GOT3 (cell line): ENCODE measurements at regions not wholly inside any gene's neighbourhood (a gene's known extent, or its start where the extent isn't known, plus 50 kb on each side); places are given as distances from the start of the nearest gene placed in this dataset.

Source experiments
- DNase-seq: peaks from one replicate; lab custom pipeline; 2025; ENCODE audit warnings: mixed read lengths; lab: John Stamatoyannopoulos, UW

- DNase-seq: no peak
Measured at GRCh38 chr3:154976072-154976983, 103.8 kb upstream of the MME start.

GRCh38 chr3:154973851-154974250 lies 106.3 kb upstream of the MME start:
- no peak for DNase-seq

GRCh38 chr3:154972951-154973350 lies 107.2 kb upstream of the MME start:
- DNase-seq: no peak

GRCh38 chr3:154971771-154972326 lies 108.3 kb upstream of the MME start:
- DNase-seq: no peak

- DNase-seq: no peak
Measured at GRCh38 chr3:154971341-154971740, 108.8 kb upstream of the MME start.

- DNase-seq: no peak
Measured at GRCh38 chr3:154970797-154971196, 109.3 kb upstream of the MME start.

- no peak for DNase-seq
Measured at GRCh38 chr3:154969366-154969765, 110.8 kb upstream of the MME start.

- no peak for DNase-seq
Measured at GRCh38 chr3:154967090-154967489, 113.0 kb upstream of the MME start.

GRCh38 chr3:154956815-154957214 lies 123.3 kb upstream of the MME start:
- no peak for DNase-seq

- no peak for DNase-seq
Measured at GRCh38 chr3:154955907-154956533, 124.1 kb upstream of the MME start.

GRCh38 chr3:154954757-154955156 lies 125.4 kb upstream of the MME start:
- DNase-seq: no peak

- no peak for DNase-seq
Measured at GRCh38 chr3:154953538-154953937, 126.6 kb upstream of the MME start.

GRCh38 chr3:154952553-154952952 lies 127.6 kb upstream of the MME start:
- DNase-seq: no peak

- DNase-seq: no peak
Measured at GRCh38 chr3:154943981-154944380, 136.1 kb upstream of the MME start.

GRCh38 chr3:154942827-154943226 lies 137.3 kb upstream of the MME start:
- no peak for DNase-seq

- no peak for DNase-seq
Measured at GRCh38 chr3:154936196-154936595, 143.9 kb upstream of the MME start.

- no peak for DNase-seq
Measured at GRCh38 chr3:154933581-154933980, 146.5 kb upstream of the MME start.

- DNase-seq: no peak
Measured at GRCh38 chr3:154932633-154933032, 147.5 kb upstream of the MME start.

- DNase-seq: no peak
Measured at GRCh38 chr3:154931484-154931883, 148.6 kb upstream of the MME start.

GRCh38 chr3:154926721-154927120 lies 153.4 kb upstream of the MME start:
- no peak for DNase-seq

- DNase-seq: no peak
Measured at GRCh38 chr3:154921351-154921750, 158.8 kb upstream of the MME start.

GRCh38 chr3:154919226-154919625 lies 160.9 kb upstream of the MME start:
- DNase-seq: no peak

- no peak for DNase-seq
Measured at GRCh38 chr3:154904328-154904727, 175.8 kb upstream of the MME start.
